MM.1S (cell line): ENCODE measurements at regions not wholly inside any gene's neighbourhood (a gene's known extent, or its start where the extent isn't known, plus 50 kb on each side); places are given as distances from the start of the nearest gene placed in this dataset.

ENCODE experiments used
- CTCF ChIP-seq: fragments of 300-600 bp; sonication (generic); IDR thresholded peaks from 2 replicates; pipeline ENCODE4 v1.5.1; 2016; ENCODE audit warnings: antibody characterized with exemption, low read length, mixed read lengths
- EZH2 ChIP-seq: fragments of 300-600 bp; sonication (generic); optimal IDR thresholded peaks from 2 replicates; pipeline ENCODE3; 2017; ENCODE audit warnings: low read depth, mild to moderate bottlenecking, antibody characterized with exemption, low read length, mixed read lengths

- TF ChIP-seq EZH2 = no peak
- TF ChIP-seq CTCF = no peak
Measured at GRCh38 chr9:135244271-135245221, 157.1 kb downstream of the OLFM1 start.
